ENCODE measurements at regions not wholly inside any gene's neighbourhood (a gene's known extent, or its start where the extent isn't known, plus 50 kb on each side); places are given as distances from the start of the nearest gene placed in this dataset.
"Not testable (repeated sequence)": the region's sequence is repeated elsewhere in the genome, so short reads cannot be mapped to it uniquely, and the experiment has no call there.

DNA sequence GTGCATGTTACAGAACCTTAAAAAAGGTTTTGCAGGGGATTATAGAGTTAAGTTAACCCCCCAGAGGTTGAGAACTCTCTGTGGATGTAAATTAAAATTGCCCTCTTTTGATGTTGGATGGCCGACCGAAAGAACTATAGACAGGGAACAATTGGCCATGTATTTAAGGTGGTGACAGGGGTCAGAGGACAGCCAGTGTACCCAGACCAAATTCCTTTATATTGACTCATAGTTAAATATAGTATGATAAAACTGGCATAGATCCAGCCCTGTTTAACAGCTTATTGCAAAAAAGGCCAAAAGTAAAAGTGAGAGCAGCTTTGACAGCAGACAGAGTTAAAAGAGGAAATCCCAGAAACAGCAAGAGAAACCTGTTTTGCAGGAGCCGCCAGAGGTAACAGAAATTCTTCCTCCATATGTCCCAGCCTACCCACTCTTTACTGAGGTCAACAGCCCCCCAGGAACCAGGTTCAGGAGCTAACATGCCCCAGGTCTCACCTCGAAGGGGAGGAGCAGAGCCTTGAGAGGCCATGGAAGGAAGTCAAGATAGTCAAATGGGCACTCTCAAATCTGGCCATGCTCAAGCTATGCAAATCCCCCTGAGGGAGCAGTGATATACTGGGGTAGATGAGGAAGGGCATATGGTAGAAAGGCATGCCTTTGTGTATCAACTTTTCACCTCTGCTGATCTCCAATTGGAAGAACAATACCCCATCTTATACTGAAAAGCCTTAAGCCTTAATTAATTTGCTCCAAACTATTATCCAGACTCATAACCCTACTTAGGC is 156.4 kb upstream of the COX7C start:
- in situ Hi-C loops (cut with MboI; ENCODE audit: low pct_ligation_motif_present in 1 of 4, low pct_unique_long_range_greater_than_20kb in 1 of 4, low sequenced_read_pairs in 3 of 4) = no loop called here

DNA sequence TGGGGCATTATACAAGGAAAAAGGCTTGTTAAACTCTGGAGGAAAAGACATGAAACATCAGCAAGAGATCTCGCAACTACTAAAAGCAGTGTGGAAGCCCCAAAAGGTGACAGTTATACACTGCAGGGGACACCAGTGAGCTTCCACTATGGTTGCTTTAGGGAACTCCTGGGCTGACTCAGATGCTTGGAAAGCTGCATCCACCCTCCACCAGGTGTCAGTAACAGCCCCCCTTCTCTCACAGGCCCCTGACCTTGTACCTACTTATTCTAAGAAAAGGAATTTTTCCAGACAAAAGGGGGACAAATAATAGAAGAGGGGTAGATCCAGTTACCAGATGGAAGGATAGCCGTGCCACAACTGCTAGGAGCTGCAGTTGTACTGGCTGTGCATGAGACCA is 154.4 kb upstream of the COX7C start:
- in situ Hi-C loops (cut with MboI; ENCODE audit: low pct_ligation_motif_present in 1 of 4, low pct_unique_long_range_greater_than_20kb in 1 of 4, low sequenced_read_pairs in 3 of 4) = no loop called here
- no peaks in the 10 kb centered on the region for H3K27me3 ChIP-seq
- peaks cover 6 to 9% of the 10 kb centered on the region in 2 donors for H3K9me3 ChIP-seq
- H3K27ac ChIP-seq = no peak overlapping the region
- H3K36me3 ChIP-seq = no peaks in the 10 kb centered on the region
- no peak overlapping the region for H3K4me3 ChIP-seq
- DNase-seq = no peak
- TF ChIP-seq POLR2AphosphoS5 (IDR thresholded peaks at IDR 0.05) (no peak), EP300 (IDR thresholded peaks at IDR 0.05; ENCODE audit: low read depth) (no peak), POLR2A (IDR thresholded peaks at IDR 0.05) (no peak)
- TF ChIP-seq, protein P1, sequence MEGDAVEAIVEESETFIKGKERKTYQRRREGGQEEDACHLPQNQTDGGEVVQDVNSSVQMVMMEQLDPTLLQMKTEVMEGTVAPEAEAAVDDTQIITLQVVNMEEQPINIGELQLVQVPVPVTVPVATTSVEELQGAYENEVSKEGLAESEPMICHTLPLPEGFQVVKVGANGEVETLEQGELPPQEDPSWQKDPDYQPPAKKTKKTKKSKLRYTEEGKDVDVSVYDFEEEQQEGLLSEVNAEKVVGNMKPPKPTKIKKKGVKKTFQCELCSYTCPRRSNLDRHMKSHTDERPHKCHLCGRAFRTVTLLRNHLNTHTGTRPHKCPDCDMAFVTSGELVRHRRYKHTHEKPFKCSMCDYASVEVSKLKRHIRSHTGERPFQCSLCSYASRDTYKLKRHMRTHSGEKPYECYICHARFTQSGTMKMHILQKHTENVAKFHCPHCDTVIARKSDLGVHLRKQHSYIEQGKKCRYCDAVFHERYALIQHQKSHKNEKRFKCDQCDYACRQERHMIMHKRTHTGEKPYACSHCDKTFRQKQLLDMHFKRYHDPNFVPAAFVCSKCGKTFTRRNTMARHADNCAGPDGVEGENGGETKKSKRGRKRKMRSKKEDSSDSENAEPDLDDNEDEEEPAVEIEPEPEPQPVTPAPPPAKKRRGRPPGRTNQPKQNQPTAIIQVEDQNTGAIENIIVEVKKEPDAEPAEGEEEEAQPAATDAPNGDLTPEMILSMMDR (IDR thresholded peaks at IDR 0.05) = no peak
- 86 to 93% methylated on average over 2 of the region's 2 CpGs for WGBS, 2 donors (ENCODE audit: low coverage in 1 of 2)
- H3K4me1 ChIP-seq = no peaks in the 10 kb centered on the region
- intact Hi-C loops (cut with DNase I; ENCODE audit: low total_unique reads) = no loop called here

More for the DNA sequence above, 156.4 kb upstream of the COX7C start:
- Histone ChIP-seq H3K36me3 (no peaks in the 10 kb centered on the region), H3K4me1 (no peaks in the 10 kb centered on the region), H3K9me3 (peaks cover 6 to 9% of the 10 kb centered on the region in 2 donors), H3K27me3 (no peaks in the 10 kb centered on the region), H3K27ac (no peak overlapping the region), H3K4me3 (no peak overlapping the region)
- 36% methylated on average over 4 of the region's 4 CpGs; no CpG with 5 or more reads in 1 of the 2 donors for whole genome bisulfite sequencing, 2 donors (ENCODE audit: low coverage in 1 of 2)
- TF ChIP-seq POLR2A (IDR thresholded peaks at IDR 0.05) = no peak
- TF ChIP-seq EP300 (IDR thresholded peaks at IDR 0.05; ENCODE audit: low read depth) = no peak
- no peak for TF ChIP-seq POLR2AphosphoS5 (IDR thresholded peaks at IDR 0.05)
- TF ChIP-seq, protein P1 (IDR thresholded peaks at IDR 0.05) = no peak
- no peak for DNase-seq
- intact Hi-C loops (cut with DNase I; ENCODE audit: low total_unique reads) = no loop called here

DNA sequence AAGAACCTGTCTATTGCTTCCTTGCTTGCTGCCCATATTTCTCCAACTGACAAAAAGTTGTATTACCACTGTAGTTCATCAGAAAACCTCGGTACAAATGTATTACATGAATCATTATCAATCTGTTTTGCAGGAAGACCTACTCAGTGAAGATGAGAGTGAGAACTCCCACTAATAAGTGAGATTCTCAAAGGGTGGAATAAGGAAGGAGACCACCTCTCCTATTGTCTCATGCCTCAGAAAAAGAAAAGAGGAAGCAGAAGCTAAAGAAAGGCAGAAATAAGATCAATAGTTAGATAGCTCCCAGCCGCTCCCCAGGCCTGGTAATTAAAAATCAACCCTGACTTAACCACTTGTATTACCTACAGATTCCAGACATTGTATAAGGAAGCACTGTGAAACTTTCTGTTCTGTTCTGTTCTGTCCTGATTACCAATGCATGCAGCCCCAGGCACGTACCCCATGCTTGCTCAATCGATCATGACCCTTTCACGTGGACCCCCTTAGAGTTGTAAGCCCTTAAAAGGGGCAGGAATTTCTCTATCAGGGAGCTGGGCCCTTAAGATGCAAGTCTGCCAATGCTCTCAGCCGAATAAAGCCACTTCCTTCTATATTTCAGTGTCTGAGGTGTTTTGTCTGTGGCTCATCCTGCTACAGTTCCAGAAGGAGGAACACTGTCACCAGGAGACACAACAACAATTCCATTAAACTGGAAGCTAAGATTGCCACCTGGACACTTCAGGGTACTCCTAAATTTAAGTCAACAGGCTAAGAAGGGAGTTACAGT is 152.5 kb upstream of the COX7C start:
- in situ Hi-C loops (cut with MboI; ENCODE audit: low pct_ligation_motif_present in 1 of 4, low pct_unique_long_range_greater_than_20kb in 1 of 4, low sequenced_read_pairs in 3 of 4) (no loop called here), intact Hi-C loops (cut with DNase I; ENCODE audit: low total_unique reads) (no loop called here)
- WGBS, 2 donors (ENCODE audit: low coverage in 1 of 2) = 67 to 100% methylated on average over 1 to 6 of the region's 6 CpGs

DNA sequence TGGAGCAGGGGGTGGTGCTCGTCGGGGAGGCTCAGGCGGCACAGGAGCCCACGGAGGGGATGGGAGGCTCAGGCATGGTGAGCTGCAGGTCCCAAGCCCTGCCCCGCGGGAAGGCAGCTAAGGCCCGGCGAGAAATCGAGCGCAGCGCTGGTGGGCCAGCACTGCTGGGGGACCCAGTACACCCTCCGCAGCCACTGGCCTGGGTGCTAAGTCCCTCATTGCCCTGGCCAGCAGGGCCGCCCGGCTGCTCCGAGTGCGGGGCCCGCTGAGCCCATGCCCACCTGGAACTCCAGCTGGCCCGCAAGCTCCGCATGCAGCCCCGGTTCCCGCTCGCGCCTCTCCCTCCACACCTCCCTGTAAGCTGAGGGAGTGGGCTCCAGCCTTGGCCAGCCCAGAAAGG is 151.0 kb upstream of the COX7C start:
- 97% methylated on average over 20 of the region's 23 CpGs; no CpG with 5 or more reads in 1 of the 2 donors for WGBS, 2 donors (ENCODE audit: low coverage in 1 of 2)
- H3K4me3 ChIP-seq; H3K36me3 ChIP-seq; H3K4me1 ChIP-seq; H3K9me3 ChIP-seq; intact Hi-C loops (cut with DNase I; ENCODE audit: low total_unique reads); H3K27me3 ChIP-seq; DNase-seq; in situ Hi-C loops (cut with MboI; ENCODE audit: low pct_ligation_motif_present in 1 of 4, low pct_unique_long_range_greater_than_20kb in 1 of 4, low sequenced_read_pairs in 3 of 4); H3K27ac ChIP-seq: not testable (repeated sequence)

More for the DNA sequence above, 152.5 kb upstream of the COX7C start:
- no peak for TF ChIP-seq POLR2A (IDR thresholded peaks at IDR 0.05)
- TF ChIP-seq, protein P1 (IDR thresholded peaks at IDR 0.05) = no peak
- TF ChIP-seq EP300 (IDR thresholded peaks at IDR 0.05; ENCODE audit: low read depth) = no peak
- TF ChIP-seq POLR2AphosphoS5 (IDR thresholded peaks at IDR 0.05) = no peak
- H3K27me3 ChIP-seq = no peaks in the 10 kb centered on the region
- DNase-seq = no peak
- no peak overlapping the region for H3K27ac ChIP-seq
- H3K36me3 ChIP-seq = no peaks in the 10 kb centered on the region
- H3K4me3 ChIP-seq = no peak overlapping the region
- peaks cover 6 to 9% of the 10 kb centered on the region in 2 donors for H3K9me3 ChIP-seq
- no peaks in the 10 kb centered on the region for H3K4me1 ChIP-seq

Measured in transverse colon (tissue), 4 donors.